SK-N-SH (cell line): ENCODE measurements at regions not wholly inside any gene's neighbourhood (a gene's known extent, or its start where the extent isn't known, plus 50 kb on each side); places are given as distances from the start of the nearest gene placed in this dataset.

Source experiments
- CTCF ChIA-PET: fragments of 300-600, 350-600 bp; formaldehyde crosslinking; extraction: SDS; loops from one replicate; lab custom pipeline; 2021; lab: Yijun Ruan, JAX
- POLR2A ChIA-PET: fragments of 350-600 bp; sonication (Branson Sonifier 250); formaldehyde crosslinking; extraction: SDS; loops from one replicate; lab custom pipeline; 2020; ENCODE audit warnings: antibody characterized with exemption, inconsistent platforms; lab: Yijun Ruan, JAX
- DNase-seq: peaks from one replicate; pipeline ENCODE4 v3.0.0; 2012
- H2AFZ ChIP-seq: fragments of 200-600 bp; sonication (generic); 2 replicates; pipeline ENCODE4 v1.8.1; 2016; ENCODE audit warnings: antibody characterized with exemption, mild to moderate bottlenecking, low read depth
- H3F3A ChIP-seq: fragments of 200-600 bp; sonication (generic); replicated peaks from 2 replicates; pipeline ENCODE3; 2016; ENCODE audit warnings: antibody characterized with exemption, mild to moderate bottlenecking; ENCODE audit not compliant: insufficient read depth
- H3K27ac ChIP-seq, 2 experiments: fragments of 200-500 bp in 1 of 2; fragments of 200-600 bp in 1 of 2; sonication (Bioruptor generic) in 1 of 2; sonication (generic), shearing (Covaris generic) in 1 of 2; 2 replicates each; pipeline versions ENCODE4 v1.5.1 to v1.6.1; 2014 to 2016; ENCODE audit warnings: low read depth in 2 of 2, inconsistent platforms in 1 of 2, low read length in 1 of 2, mild to moderate bottlenecking in 1 of 2, mixed read lengths in 1 of 2
- H3K27me3 ChIP-seq: fragments of 200-600 bp; sonication (generic), shearing (Covaris generic); 2 replicates; pipeline ENCODE4 v1.6.1; 2016; ENCODE audit warnings: mixed run types; ENCODE audit not compliant: insufficient read depth
- H3K36me3 ChIP-seq, 2 experiments: fragments of 200-500 bp in 1 of 2; fragments of 200-600 bp in 1 of 2; sonication (Bioruptor generic) in 1 of 2; sonication (generic) in 1 of 2; replicated peaks in 1 of 2; 2 replicates each; pipeline versions ENCODE3 to v1.5.1; 2014 to 2016; ENCODE audit warnings: low read length in 1 of 2, mild to moderate bottlenecking in 1 of 2; ENCODE audit not compliant: insufficient read depth in 2 of 2, control insufficient read depth in 1 of 2
- H3K4me1 ChIP-seq, 2 experiments: fragments of 200-500 bp in 1 of 2; fragments of 200-600 bp in 1 of 2; sonication (Bioruptor generic) in 1 of 2; sonication (generic), shearing (Covaris generic) in 1 of 2; 2 replicates each; pipeline versions ENCODE4 v1.5.1 to v1.6.1; 2014 to 2016; ENCODE audit warnings: low read depth in 1 of 2, low read length in 1 of 2, mixed run types in 1 of 2; ENCODE audit not compliant: insufficient read depth in 2 of 2, control insufficient read depth in 1 of 2
- H3K4me2 ChIP-seq: fragments of 200-600 bp; sonication (generic), shearing (Covaris generic); 2 replicates; pipeline ENCODE4 v1.6.1; 2017; ENCODE audit warnings: mixed run types
- H3K4me3 ChIP-seq, 2 experiments: fragments of 200-500 bp in 1 of 2; fragments of 200-600 bp in 1 of 2; sonication (Bioruptor generic) in 1 of 2; sonication (generic), shearing (Covaris generic) in 1 of 2; 2 replicates each; pipeline versions ENCODE4 v1.5.1 to v1.8.1; 2014 to 2016; ENCODE audit warnings: low read depth in 2 of 2, inconsistent platforms in 1 of 2, low read length in 1 of 2, mild to moderate bottlenecking in 1 of 2, mixed read lengths in 1 of 2, moderate library complexity in 1 of 2
- H3K79me2 ChIP-seq: fragments of 200-600 bp; sonication (generic); 2 replicates; pipeline ENCODE4 v1.8.1; 2017; ENCODE audit warnings: mild to moderate bottlenecking; ENCODE audit not compliant: insufficient read depth
- H3K9ac ChIP-seq: fragments of 200-600 bp; sonication (generic); 2 replicates; pipeline ENCODE4 v1.6.1; 2017; ENCODE audit warnings: mixed run types
- H3K9me2 ChIP-seq: fragments of 200-600 bp; sonication (generic); 2 replicates; pipeline ENCODE4 v1.6.1; 2017; ENCODE audit warnings: mixed run types
- H3K9me3 ChIP-seq: fragments of 200-600 bp; sonication (generic); 2 replicates; pipeline ENCODE4 v1.6.1; 2017; ENCODE audit warnings: mixed run types, mild to moderate bottlenecking, moderate library complexity
- H4K20me1 ChIP-seq: fragments of 200-600 bp; sonication (generic); 2 replicates; pipeline ENCODE4 v1.6.1; 2017; ENCODE audit warnings: mild to moderate bottlenecking, mixed run types; ENCODE audit not compliant: insufficient read depth
- FOSL2 ChIP-seq: IDR thresholded peaks from 2 replicates; pipeline ENCODE4 v1.4.0; 2012; ENCODE audit warnings: low read depth, mild to moderate bottlenecking, moderate library complexity, borderline replicate concordance
- FOXM1 ChIP-seq: IDR thresholded peaks from 2 replicates; pipeline ENCODE4 v1.4.0; 2012; ENCODE audit warnings: low read depth, mild to moderate bottlenecking
- IRF3 ChIP-seq: fragments of 150-350 bp; IDR thresholded peaks from 2 replicates; pipeline ENCODE4 v1.6.1; 2016; ENCODE audit warnings: mild to moderate bottlenecking, low read depth, low read length
- MEF2A ChIP-seq: IDR thresholded peaks from 2 replicates; pipeline ENCODE4 v1.4.0; 2012; ENCODE audit warnings: low read depth, borderline replicate concordance
- MXI1 ChIP-seq: IDR thresholded peaks from 2 replicates; pipeline ENCODE4 v1.6.1; 2012; ENCODE audit warnings: mild to moderate bottlenecking, low read depth, low read length, improper control_type of control experiment
- NFIC ChIP-seq: IDR thresholded peaks from 2 replicates; pipeline ENCODE4 v1.4.0; 2012; ENCODE audit warnings: borderline replicate concordance
- RAD21 ChIP-seq: IDR thresholded peaks from 2 replicates; pipeline ENCODE4 v1.6.1; 2012; ENCODE audit warnings: mild to moderate bottlenecking, low read length
- RCOR1 ChIP-seq: fragments of 150-350 bp; IDR thresholded peaks from 2 replicates; pipeline ENCODE4 v1.6.1; 2017; ENCODE audit warnings: antibody characterized with exemption, low read length
- SIN3A ChIP-seq: IDR thresholded peaks from 2 replicates; pipeline ENCODE4 v1.6.1; 2012; ENCODE audit warnings: low read depth, mild to moderate bottlenecking, low read length, moderate library complexity, borderline replicate concordance
- SMC3 ChIP-seq: IDR thresholded peaks from 2 replicates; pipeline ENCODE4 v1.6.1; 2012; ENCODE audit warnings: low read depth, low read length, improper control_type of control experiment
- TAF1 ChIP-seq: IDR thresholded peaks from 2 replicates; pipeline ENCODE4 v1.6.1; 2012; ENCODE audit warnings: low read depth, mild to moderate bottlenecking, low read length, moderate library complexity, borderline replicate concordance
- TEAD4 ChIP-seq: IDR thresholded peaks from 2 replicates; pipeline ENCODE4 v1.4.0; 2012; ENCODE audit warnings: mild to moderate bottlenecking, borderline replicate concordance; ENCODE audit not compliant: insufficient read depth
- YY1 ChIP-seq: IDR thresholded peaks from 2 replicates; pipeline ENCODE4 v1.4.0; 2012; ENCODE audit warnings: low read depth, mild to moderate bottlenecking
- ZBTB33 ChIP-seq: IDR thresholded peaks from 2 replicates; pipeline ENCODE4 v1.4.0; 2012; ENCODE audit warnings: low read depth, borderline replicate concordance
- WGBS: methylation state at CpG from one replicate; pipeline ENCODE4 v1.1.6; 2017; ENCODE audit warnings: low lambda C conversion rate; 5-methylcytosine and 5-hydroxymethylcytosine counted together
- TF ChIP-seq, protein P1 (sequence below): IDR thresholded peaks from 2 replicates; pipeline ENCODE4 v1.4.0; 2012; ENCODE audit warnings: low read depth, borderline replicate concordance

DNA sequence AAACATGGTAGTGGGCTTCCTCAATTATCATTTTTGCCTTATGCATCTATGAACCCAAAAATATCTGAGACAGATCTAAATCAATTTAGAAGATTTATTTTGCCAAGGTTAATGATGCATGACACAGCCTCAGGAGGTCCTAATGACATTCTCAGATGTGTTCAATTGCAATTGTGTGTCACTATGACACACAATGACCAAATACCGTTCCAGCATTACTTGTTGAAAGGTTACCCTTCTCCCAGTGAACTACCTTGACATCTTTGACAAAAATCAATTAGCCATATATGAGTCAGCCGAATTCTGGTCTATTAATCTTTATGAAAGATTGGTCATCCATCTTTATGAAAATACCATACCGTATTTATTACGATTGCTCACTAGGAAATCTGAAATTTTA, 592.5 kb upstream of the GJE1 start:
- H3K9ac ChIP-seq: no peak overlapping the region
- DNase-seq: no peak
- peaks cover 5% of the 10 kb centered on the region for H3F3A ChIP-seq
- no peaks in the 10 kb centered on the region for H3K9me2 ChIP-seq
- H3K79me2 ChIP-seq: no peaks in the 10 kb centered on the region
- no peak overlapping the region for H3K27ac ChIP-seq
- 28% methylated on average over 4 of the region's 4 CpGs for WGBS
- H3K4me2 ChIP-seq: no peak overlapping the region
- CTCF ChIA-PET: no interaction called here
- H2AFZ ChIP-seq: no peak overlapping the region
- H3K4me3 ChIP-seq: no peak overlapping the region
- H3K9me3 ChIP-seq: no peaks in the 10 kb centered on the region
- no peaks in the 10 kb centered on the region for H3K27me3 ChIP-seq
- TF ChIP-seq TEAD4 (no peak), MXI1 (no peak), MEF2A (no peak), RAD21 (no peak), SMC3 (no peak), FOXM1 (no peak), FOSL2 (no peak), SIN3A (no peak), NFIC (no peak), YY1 (no peak)
- TF ChIP-seq, protein P1, sequence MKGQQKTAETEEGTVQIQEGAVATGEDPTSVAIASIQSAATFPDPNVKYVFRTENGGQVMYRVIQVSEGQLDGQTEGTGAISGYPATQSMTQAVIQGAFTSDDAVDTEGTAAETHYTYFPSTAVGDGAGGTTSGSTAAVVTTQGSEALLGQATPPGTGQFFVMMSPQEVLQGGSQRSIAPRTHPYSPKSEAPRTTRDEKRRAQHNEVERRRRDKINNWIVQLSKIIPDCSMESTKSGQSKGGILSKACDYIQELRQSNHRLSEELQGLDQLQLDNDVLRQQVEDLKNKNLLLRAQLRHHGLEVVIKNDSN: no peak
- H3K36me3 ChIP-seq: no peaks in the 10 kb centered on the region
- H3K4me1 ChIP-seq: peaks cover 0 to 13% of the 10 kb centered on the region in 2 experiments; a peak in 1 of 4 replicates
- no peaks in the 10 kb centered on the region for H4K20me1 ChIP-seq
- POLR2A ChIA-PET: no interaction called here

DNA sequence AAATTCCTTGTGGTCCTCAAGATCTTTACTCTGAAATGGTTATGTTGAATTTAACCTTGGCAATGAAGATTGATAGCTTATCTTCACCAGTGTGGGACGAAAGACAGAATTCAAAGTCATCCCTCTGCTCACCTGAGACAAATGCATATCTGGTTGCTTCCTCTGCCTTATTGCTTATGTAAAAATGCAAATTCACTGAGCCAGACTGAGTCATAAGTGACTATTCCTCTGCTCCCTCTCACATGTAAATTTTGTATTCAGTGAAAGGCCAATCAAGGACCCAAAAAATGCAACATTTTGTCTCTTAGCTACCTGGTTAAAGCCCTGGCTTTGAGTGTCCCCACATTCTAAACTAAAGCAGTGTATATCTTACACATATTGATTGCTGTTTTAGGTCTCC, 593.1 kb upstream of the GJE1 start:
- TF ChIP-seq TAF1 (no peak), IRF3 (no peak), RCOR1 (no peak), FOXM1 (no peak), NFIC (no peak), ZBTB33 (no peak), RAD21 (no peak), FOSL2 (no peak)

More for the DNA sequence above, 593.1 kb upstream of the GJE1 start:
- no peak overlapping the region for H3K9ac ChIP-seq
- H3K9me2 ChIP-seq: no peaks in the 10 kb centered on the region
- no peak for DNase-seq
- peaks cover 5% of the 10 kb centered on the region for H3F3A ChIP-seq
- ChIA-PET CTCF (no interaction called here), POLR2A (no interaction called here)
- H3K36me3 ChIP-seq: no peaks in the 10 kb centered on the region
- H3K27me3 ChIP-seq: no peaks in the 10 kb centered on the region
- no peaks in the 10 kb centered on the region for H4K20me1 ChIP-seq
- no peak overlapping the region for H2AFZ ChIP-seq
- H3K4me1 ChIP-seq: peaks cover 0 to 13% of the 10 kb centered on the region in 2 experiments; a peak in 1 of 4 replicates
- no peak overlapping the region for H3K4me3 ChIP-seq
- 29% methylated on average over 1 of the region's 1 CpG for WGBS
- H3K79me2 ChIP-seq: no peaks in the 10 kb centered on the region
- H3K4me2 ChIP-seq: no peak overlapping the region
- no peaks in the 10 kb centered on the region for H3K9me3 ChIP-seq
- no peak overlapping the region for H3K27ac ChIP-seq
